Osteoblast (primary cell): ENCODE measurements at regions not wholly inside any gene's neighbourhood (a gene's known extent, or its start where the extent isn't known, plus 50 kb on each side); places are given as distances from the start of the nearest gene placed in this dataset.

ENCODE experiments used
- DNase-seq: peaks from one replicate; pipeline ENCODE4 v3.0.0; 2011; ENCODE audit warnings: low spot score, mixed read lengths; ENCODE audit not compliant: insufficient read length; ENCODE audit errors: missing footprints
- H2AFZ ChIP-seq: 2 replicates; pipeline ENCODE4 v1.6.0; 2011; ENCODE audit warnings: mild to moderate bottlenecking, low read length
- H3K27ac ChIP-seq: 2 replicates; pipeline ENCODE4 v1.5.1; 2011; ENCODE audit warnings: mild to moderate bottlenecking, low read depth, low read length, moderate library complexity
- H3K27me3 ChIP-seq: 2 replicates; pipeline ENCODE4 v1.6.0; 2012; ENCODE audit warnings: mild to moderate bottlenecking, control low read depth, inconsistent platforms, low read length, moderate library complexity; ENCODE audit not compliant: insufficient read depth
- H3K36me3 ChIP-seq: 2 replicates; pipeline ENCODE4 v1.5.1; 2011; ENCODE audit warnings: mild to moderate bottlenecking, low read length, control low read depth, moderate library complexity; ENCODE audit not compliant: insufficient read depth
- H3K4me1 ChIP-seq: 2 replicates; pipeline ENCODE4 v1.5.1; 2011; ENCODE audit warnings: mild to moderate bottlenecking, low read length, control low read depth, moderate library complexity; ENCODE audit not compliant: insufficient read depth
- H3K4me2 ChIP-seq: 2 replicates; pipeline ENCODE4 v1.6.0; 2011; ENCODE audit warnings: mild to moderate bottlenecking, low read length; ENCODE audit not compliant: insufficient read depth
- H3K4me3 ChIP-seq: fragments of 200-600 bp; sonication (generic); 3 replicates; pipeline ENCODE4 v1.5.1; 2012; ENCODE audit warnings: mild to moderate bottlenecking, low read length, inconsistent platforms; ENCODE audit not compliant: insufficient read depth
- H3K79me2 ChIP-seq: 2 replicates; pipeline ENCODE4 v1.6.0; 2012; ENCODE audit warnings: mild to moderate bottlenecking, low read length, control low read depth, inconsistent platforms; ENCODE audit not compliant: insufficient read depth
- H3K9me3 ChIP-seq: 2 replicates; pipeline ENCODE4 v1.5.1; 2011; ENCODE audit warnings: low read depth, low read length, control low read depth
- H4K20me1 ChIP-seq: 2 replicates; pipeline ENCODE4 v1.6.0; 2012; ENCODE audit warnings: mild to moderate bottlenecking, low read length, control low read depth; ENCODE audit not compliant: insufficient read depth
- CTCF ChIP-seq: IDR thresholded peaks from 2 replicates; pipeline ENCODE4 v1.5.1; 2011; ENCODE audit warnings: mild to moderate bottlenecking, low read depth, low read length, moderate library complexity; ENCODE audit errors: extremely low read depth

- no peaks in the 10 kb centered on the region for H3K36me3 ChIP-seq
- no peak for DNase-seq
- no peak overlapping the region for H3K4me3 ChIP-seq
- H3K27ac ChIP-seq = no peak overlapping the region
- TF ChIP-seq CTCF = no peak
- H3K27me3 ChIP-seq = no peaks in the 10 kb centered on the region
- peak overlapping the region; percentile 26 for H2AFZ ChIP-seq
- H3K79me2 ChIP-seq = no peaks in the 10 kb centered on the region
- H3K4me1 ChIP-seq = peaks cover 5% of the 10 kb centered on the region
- H3K4me2 ChIP-seq = no peak overlapping the region
- no peaks in the 10 kb centered on the region for H3K9me3 ChIP-seq
- no peaks in the 10 kb centered on the region for H4K20me1 ChIP-seq
These were observed 565.2 kb upstream of the SLIT2 start for GRCh38 chr4:19686456-19686855.

GRCh38 chr4:19684084-19684483 is 567.6 kb upstream of the SLIT2 start:
- H4K20me1 ChIP-seq = no peaks in the 10 kb centered on the region
- H3K4me3 ChIP-seq = no peak overlapping the region
- H3K79me2 ChIP-seq = no peaks in the 10 kb centered on the region
- DNase-seq = no peak
- H3K27ac ChIP-seq = no peak overlapping the region
- no peaks in the 10 kb centered on the region for H3K27me3 ChIP-seq
- no peak for TF ChIP-seq CTCF
- H3K4me1 ChIP-seq = peaks cover 1% of the 10 kb centered on the region
- H3K36me3 ChIP-seq = no peaks in the 10 kb centered on the region
- no peak overlapping the region for H3K4me2 ChIP-seq
- no peaks in the 10 kb centered on the region for H3K9me3 ChIP-seq
- no peak overlapping the region for H2AFZ ChIP-seq

GRCh38 chr4:19683426-19683825 is 568.3 kb upstream of the SLIT2 start:
- no peak overlapping the region for H3K27ac ChIP-seq
- peaks cover 4% of the 10 kb centered on the region for H3K4me1 ChIP-seq
- H3K79me2 ChIP-seq = no peaks in the 10 kb centered on the region
- no peak overlapping the region for H2AFZ ChIP-seq
- H3K36me3 ChIP-seq = no peaks in the 10 kb centered on the region
- H4K20me1 ChIP-seq = no peaks in the 10 kb centered on the region
- H3K4me2 ChIP-seq = no peak overlapping the region
- no peak for DNase-seq
- no peaks in the 10 kb centered on the region for H3K27me3 ChIP-seq
- no peaks in the 10 kb centered on the region for H3K9me3 ChIP-seq
- H3K4me3 ChIP-seq = no peak overlapping the region
- TF ChIP-seq CTCF = no peak

GRCh38 chr4:19677211-19677610 is 574.5 kb upstream of the SLIT2 start:
- Histone ChIP-seq H3K4me1 (peaks cover 12% of the 10 kb centered on the region), H3K4me2 (no peak overlapping the region), H3K27ac (no peak overlapping the region), H4K20me1 (no peaks in the 10 kb centered on the region), H3K79me2 (no peaks in the 10 kb centered on the region), H3K9me3 (no peaks in the 10 kb centered on the region), H3K36me3 (no peaks in the 10 kb centered on the region), H3K27me3 (no peaks in the 10 kb centered on the region), H2AFZ (no peak overlapping the region), H3K4me3 (no peak overlapping the region)
- no peak for TF ChIP-seq CTCF
- no peak for DNase-seq
